Keratinocyte (primary cell): ENCODE measurements at regions not wholly inside any gene's neighbourhood (a gene's known extent, or its start where the extent isn't known, plus 50 kb on each side); places are given as distances from the start of the nearest gene placed in this dataset.

Experiments
- EZH2 ChIP-seq: IDR thresholded peaks from one replicate; pipeline ENCODE4 v1.6.1; 2012; ENCODE audit warnings: inconsistent platforms, mild to moderate bottlenecking, low read length, moderate library complexity
- TF ChIP-seq, protein P1 (sequence below), 3 experiments: IDR thresholded peaks in 1 of 3; conservative IDR thresholded peaks in 1 of 3; optimal IDR thresholded peaks in 1 of 3; 2 replicates in 2 of 3; 3 replicates in 1 of 3; pipeline versions ENCODE3 to v1.5.1; 2011; ENCODE audit warnings: low read length in 3 of 3, mild to moderate bottlenecking in 3 of 3, moderate library complexity in 2 of 3, control low read depth in 1 of 3, inconsistent platforms in 1 of 3; ENCODE audit not compliant: insufficient read depth in 2 of 3; ENCODE audit errors: extremely low read depth in 1 of 3

DNA sequence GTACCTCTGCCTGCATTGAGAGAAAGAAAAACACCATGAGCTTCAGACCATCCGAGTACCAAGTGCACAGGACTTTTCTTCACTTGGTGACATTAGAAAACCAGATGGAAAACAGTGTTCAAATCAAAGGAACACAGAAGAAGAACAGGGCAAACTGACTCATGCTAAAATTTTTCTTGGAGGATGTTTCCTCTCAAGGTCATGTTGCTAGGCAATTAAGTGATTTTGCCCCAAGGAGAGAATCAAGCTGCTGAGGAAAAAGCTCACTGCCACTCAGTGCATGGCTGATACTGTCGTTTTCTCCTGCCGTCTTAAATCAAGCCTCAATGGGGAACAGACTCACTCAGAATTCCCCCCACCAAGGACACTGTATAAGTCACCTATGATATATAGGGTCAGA is 57.9 kb upstream of the SIMC1 start:
- TF ChIP-seq, protein P1, sequence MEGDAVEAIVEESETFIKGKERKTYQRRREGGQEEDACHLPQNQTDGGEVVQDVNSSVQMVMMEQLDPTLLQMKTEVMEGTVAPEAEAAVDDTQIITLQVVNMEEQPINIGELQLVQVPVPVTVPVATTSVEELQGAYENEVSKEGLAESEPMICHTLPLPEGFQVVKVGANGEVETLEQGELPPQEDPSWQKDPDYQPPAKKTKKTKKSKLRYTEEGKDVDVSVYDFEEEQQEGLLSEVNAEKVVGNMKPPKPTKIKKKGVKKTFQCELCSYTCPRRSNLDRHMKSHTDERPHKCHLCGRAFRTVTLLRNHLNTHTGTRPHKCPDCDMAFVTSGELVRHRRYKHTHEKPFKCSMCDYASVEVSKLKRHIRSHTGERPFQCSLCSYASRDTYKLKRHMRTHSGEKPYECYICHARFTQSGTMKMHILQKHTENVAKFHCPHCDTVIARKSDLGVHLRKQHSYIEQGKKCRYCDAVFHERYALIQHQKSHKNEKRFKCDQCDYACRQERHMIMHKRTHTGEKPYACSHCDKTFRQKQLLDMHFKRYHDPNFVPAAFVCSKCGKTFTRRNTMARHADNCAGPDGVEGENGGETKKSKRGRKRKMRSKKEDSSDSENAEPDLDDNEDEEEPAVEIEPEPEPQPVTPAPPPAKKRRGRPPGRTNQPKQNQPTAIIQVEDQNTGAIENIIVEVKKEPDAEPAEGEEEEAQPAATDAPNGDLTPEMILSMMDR (optimal IDR thresholded peaks at IDR 0.05 in 1 of 3, IDR thresholded peaks at IDR 0.05 in 1 of 3, conservative IDR thresholded peaks at IDR 0.05 in 1 of 3; ENCODE audit: extremely low read depth in 1 of 3, insufficient read depth in 2 of 3, low read length in 3 of 3), result no peak
- TF ChIP-seq EZH2, result no peak
